Endothelial cell of umbilical vein (primary cell): ENCODE measurements at regions not wholly inside any gene's neighbourhood (a gene's known extent, or its start where the extent isn't known, plus 50 kb on each side); places are given as distances from the start of the nearest gene placed in this dataset.
A peak's percentile ranks its signal among the peaks of the same experiment; 100 is the strongest.

ENCODE experiments used
- BruUV-seq: library from RNA; stranded (reverse); fragments of 400-500 nt; replicated peaks from 2 replicates; lab custom pipeline; 2021; lab: Mats Ljungman, UMichigan
- CTCF ChIA-PET: fragments of 300-600, 350-600 bp; sonication (Branson Sonifier 250); formaldehyde crosslinking; loops from one replicate; lab custom pipeline; 2021; ENCODE audit warnings: antibody characterized with exemption, inconsistent platforms; lab: Charles Lee
- POLR2A ChIA-PET: fragments of 300-600, 350-600 bp; sonication (Branson Sonifier 250); formaldehyde crosslinking; loops from one replicate; lab custom pipeline; 2021; ENCODE audit warnings: antibody characterized with exemption, inconsistent platforms; lab: Charles Lee
- DNase-seq: peaks from one replicate; pipeline ENCODE4 v3.0.0-alpha.2; 2011; ENCODE audit warnings: low read depth, low spot score
- FAIRE-seq: peaks from 2 replicates; lab custom pipeline; 2011; peaks lifted over from hg19 to GRCh38; lab: Jason Lieb, UNC
- H2AFZ ChIP-seq: 2 replicates; pipeline ENCODE4 v1.6.0; 2012; ENCODE audit warnings: low read depth, low read length, control low read depth, inconsistent platforms
- H3K27ac ChIP-seq: 2 replicates; pipeline ENCODE4 v1.5.1; 2011; ENCODE audit warnings: low read depth, mild to moderate bottlenecking, control low read depth, low read length, moderate library complexity; ENCODE audit not compliant: insufficient read depth
- H3K27me3 ChIP-seq, 2 experiments: 2 replicates each; pipeline versions ENCODE4 v1.6.0 to v1.6.1; 2011; ENCODE audit warnings: low read length in 2 of 2, mixed read lengths in 1 of 2; ENCODE audit not compliant: control insufficient read depth in 2 of 2, insufficient read depth in 2 of 2
- H3K36me3 ChIP-seq, 2 experiments: 2 replicates in 1 of 2; 3 replicates in 1 of 2; pipeline ENCODE4 v1.5.1; 2011; ENCODE audit warnings: low read length in 2 of 2, mild to moderate bottlenecking in 1 of 2, moderate library complexity in 1 of 2; ENCODE audit not compliant: control insufficient read depth in 2 of 2, insufficient read depth in 2 of 2; ENCODE audit errors: extremely low read depth in 1 of 2
- H3K4me1 ChIP-seq: 3 replicates; pipeline ENCODE4 v1.5.1; 2011; ENCODE audit warnings: mild to moderate bottlenecking, low read length; ENCODE audit not compliant: control insufficient read depth, insufficient read depth; ENCODE audit errors: extremely low read depth
- H3K4me2 ChIP-seq: 2 replicates; pipeline ENCODE4 v1.6.1; 2011; ENCODE audit warnings: low read length, control low read depth, mixed read lengths; ENCODE audit not compliant: insufficient read depth
- H3K4me3 ChIP-seq, 3 experiments: fragments of 200-600 bp in 1 of 3; sonication (generic), shearing (Covaris generic) in 1 of 3; replicated peaks in 1 of 3; 2 replicates each; pipeline ENCODE4 v1.5.1; 2011 to 2016; ENCODE audit warnings: control low read depth in 3 of 3, low read length in 3 of 3, mild to moderate bottlenecking in 2 of 3, inconsistent platforms in 1 of 3, low read depth in 1 of 3, moderate library complexity in 1 of 3; ENCODE audit not compliant: insufficient read depth in 1 of 3
- H3K79me2 ChIP-seq: 2 replicates; pipeline ENCODE4 v1.6.0; 2012; ENCODE audit warnings: low read length, inconsistent platforms; ENCODE audit not compliant: control insufficient read depth, insufficient read depth
- H3K9ac ChIP-seq: replicated peaks from 2 replicates; pipeline ENCODE3; 2011; ENCODE audit warnings: low read length, control low read depth; ENCODE audit not compliant: insufficient read depth; ENCODE audit errors: extremely low read depth
- H3K9me1 ChIP-seq: replicated peaks from 3 replicates; pipeline ENCODE4 v1.6.0; 2011; ENCODE audit warnings: mild to moderate bottlenecking, low read length; ENCODE audit not compliant: control insufficient read depth, insufficient read depth; ENCODE audit errors: extremely low read depth
- H3K9me3 ChIP-seq: replicated peaks from 2 replicates; pipeline ENCODE4 v1.5.1; 2012; ENCODE audit warnings: low read length, inconsistent platforms; ENCODE audit not compliant: control insufficient read depth, insufficient read depth
- H4K20me1 ChIP-seq: replicated peaks from 2 replicates; pipeline ENCODE3; 2011; ENCODE audit warnings: mild to moderate bottlenecking, low read length; ENCODE audit not compliant: control insufficient read depth, insufficient read depth; ENCODE audit errors: extremely low read depth
- EZH2 ChIP-seq: IDR thresholded peaks from 2 replicates; pipeline ENCODE4 v1.6.1; 2012; ENCODE audit warnings: borderline replicate concordance, low read depth, mild to moderate bottlenecking, moderate library complexity, low read length, inconsistent platforms; ENCODE audit not compliant: severe bottlenecking
- FOS ChIP-seq: IDR thresholded peaks from 2 replicates; pipeline ENCODE4 v1.6.1; 2011; ENCODE audit warnings: mild to moderate bottlenecking, low read length, moderate library complexity, borderline replicate concordance; ENCODE audit not compliant: insufficient read depth
- GATA2 ChIP-seq: IDR thresholded peaks from 2 replicates; pipeline ENCODE4 v1.7.0; 2011; ENCODE audit warnings: low read depth, mild to moderate bottlenecking, moderate library complexity, mixed read lengths, low read length; ENCODE audit not compliant: insufficient read length, insufficient read depth
- JUN ChIP-seq: IDR thresholded peaks from 2 replicates; pipeline ENCODE4 v1.6.1; 2011; ENCODE audit warnings: borderline replicate concordance, low read depth; ENCODE audit not compliant: insufficient read length, insufficient read depth
- MYC ChIP-seq: IDR thresholded peaks from one replicate; pipeline ENCODE4 v1.6.1; 2011; ENCODE audit warnings: mild to moderate bottlenecking, low read depth, low read length
- POLR2A ChIP-seq: IDR thresholded peaks from 2 replicates; pipeline ENCODE4 v1.6.1; 2012; ENCODE audit warnings: low read depth, mild to moderate bottlenecking, control low read depth, low read length
- POLR2AphosphoS5 ChIP-seq: IDR thresholded peaks from 2 replicates; pipeline ENCODE4 v1.6.1; 2012; ENCODE audit warnings: low read depth, mild to moderate bottlenecking, control low read depth, low read length, moderate library complexity; ENCODE audit not compliant: insufficient read depth
- dilution Hi-C: fragments of 300-500 bp; cut with MboI; formaldehyde crosslinking; loops from one replicate; pipeline ENCODE4 v1.15.0; 2019; ENCODE audit warnings: low sequenced_read_pairs; ENCODE audit not compliant: extremely low pct_ligation_motif_present
- intact Hi-C: fragments of 100-400 bp; cut with micrococcal nuclease; formaldehyde crosslinking; loops from one replicate; pipeline ENCODE4 v1.10.0; 2022
- TF ChIP-seq, protein P1 (sequence below), 2 donors: IDR thresholded peaks; 1 replicate in 1 of 2; 2 replicates in 1 of 2; pipeline ENCODE4 v1.5.1; 2011; ENCODE audit warnings: low read length in 2 of 2, mild to moderate bottlenecking in 2 of 2, moderate library complexity in 2 of 2, control low read depth in 1 of 2, inconsistent platforms in 1 of 2, low read depth in 1 of 2; ENCODE audit not compliant: insufficient read depth in 1 of 2; ENCODE audit errors: extremely low read depth in 1 of 2
- TF ChIP-seq, protein P2 (sequence below): IDR thresholded peaks from 2 replicates; pipeline ENCODE4 v1.6.1; 2011; ENCODE audit not compliant: insufficient read depth, insufficient read length

DNA sequence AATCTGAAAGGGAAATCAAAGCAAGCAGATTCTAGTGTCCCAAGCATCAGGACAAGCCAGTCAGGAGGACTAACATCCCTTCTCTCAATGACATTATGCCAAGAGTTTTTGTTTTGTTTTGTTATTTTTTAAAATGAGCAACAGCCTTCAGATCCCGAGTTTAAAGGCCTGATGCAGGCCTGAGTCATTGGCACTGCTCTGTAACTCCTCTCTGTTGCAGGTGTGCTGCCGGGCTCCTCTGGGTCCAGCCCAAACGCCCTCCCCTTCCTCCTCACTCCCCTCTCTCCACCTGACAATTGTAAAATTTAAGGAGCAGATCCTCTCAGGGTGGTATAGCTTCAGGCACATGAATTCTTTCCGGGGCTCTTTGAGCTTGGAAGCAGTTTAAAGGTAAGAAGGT, 502.0 kb downstream of the BMP2 start:
- intact Hi-C loops (no loop called here), dilution Hi-C loops (no loop called here)
- H2AFZ ChIP-seq: no peak overlapping the region
- H3K9ac ChIP-seq: no peak overlapping the region
- no peak for TF ChIP-seq FOS
- TF ChIP-seq JUN: no peak
- TF ChIP-seq MYC: no peak
- no peak for TF ChIP-seq POLR2A
- TF ChIP-seq EZH2: no peak
- TF ChIP-seq, protein P1, sequence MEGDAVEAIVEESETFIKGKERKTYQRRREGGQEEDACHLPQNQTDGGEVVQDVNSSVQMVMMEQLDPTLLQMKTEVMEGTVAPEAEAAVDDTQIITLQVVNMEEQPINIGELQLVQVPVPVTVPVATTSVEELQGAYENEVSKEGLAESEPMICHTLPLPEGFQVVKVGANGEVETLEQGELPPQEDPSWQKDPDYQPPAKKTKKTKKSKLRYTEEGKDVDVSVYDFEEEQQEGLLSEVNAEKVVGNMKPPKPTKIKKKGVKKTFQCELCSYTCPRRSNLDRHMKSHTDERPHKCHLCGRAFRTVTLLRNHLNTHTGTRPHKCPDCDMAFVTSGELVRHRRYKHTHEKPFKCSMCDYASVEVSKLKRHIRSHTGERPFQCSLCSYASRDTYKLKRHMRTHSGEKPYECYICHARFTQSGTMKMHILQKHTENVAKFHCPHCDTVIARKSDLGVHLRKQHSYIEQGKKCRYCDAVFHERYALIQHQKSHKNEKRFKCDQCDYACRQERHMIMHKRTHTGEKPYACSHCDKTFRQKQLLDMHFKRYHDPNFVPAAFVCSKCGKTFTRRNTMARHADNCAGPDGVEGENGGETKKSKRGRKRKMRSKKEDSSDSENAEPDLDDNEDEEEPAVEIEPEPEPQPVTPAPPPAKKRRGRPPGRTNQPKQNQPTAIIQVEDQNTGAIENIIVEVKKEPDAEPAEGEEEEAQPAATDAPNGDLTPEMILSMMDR (IDR thresholded peaks at IDR 0.05; ENCODE audit: extremely low read depth in 1 of 2, insufficient read depth in 1 of 2, low read depth in 1 of 2, low read length in 2 of 2): no peak
- H3K4me2 ChIP-seq: no peak overlapping the region
- ChIA-PET POLR2A (no interaction called here), CTCF (interaction anchor here (0.6 kb wide), 1 partner anchor 16 kb away, joined by 3 read pairs; no protein-coding TSS in a partner anchor)
- no peaks in the 10 kb centered on the region for H4K20me1 ChIP-seq
- FAIRE-seq (no peak), DNase-seq (no peak)
- H3K9me1 ChIP-seq: no peaks in the 10 kb centered on the region
- no TSS peak for BruUV-seq
- no peaks in the 10 kb centered on the region for H3K27me3 ChIP-seq
- H3K36me3 ChIP-seq: no peaks in the 10 kb centered on the region
- no peaks in the 10 kb centered on the region for H3K79me2 ChIP-seq
- H3K27ac ChIP-seq: no peak overlapping the region
- no peaks in the 10 kb centered on the region for H3K4me1 ChIP-seq
- H3K4me3 ChIP-seq: no peak overlapping the region
- H3K9me3 ChIP-seq: no peaks in the 10 kb centered on the region

DNA sequence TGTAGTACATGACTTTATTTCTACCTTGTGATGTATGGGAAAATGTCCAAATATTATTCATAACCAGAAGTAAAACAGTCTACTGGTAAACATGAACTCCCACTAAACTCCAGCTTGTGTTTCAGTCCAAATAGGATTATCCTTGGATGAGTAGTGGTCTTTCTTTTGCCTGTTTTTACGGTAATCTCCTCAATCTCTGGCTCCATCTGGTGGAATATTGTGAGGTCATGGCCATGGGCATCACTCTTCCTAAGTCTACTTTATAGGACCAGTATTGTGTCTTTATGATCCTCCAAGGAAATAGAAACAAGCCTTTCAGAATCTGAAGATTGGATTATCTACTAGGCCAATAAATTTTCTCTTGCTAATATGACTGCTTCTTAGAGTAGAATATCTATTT, 505.0 kb downstream of the BMP2 start:
- TF ChIP-seq POLR2A: no peak
- TF ChIP-seq JUN: no peak
- TF ChIP-seq, protein P1 (IDR thresholded peaks at IDR 0.05; ENCODE audit: extremely low read depth in 1 of 2, insufficient read depth in 1 of 2, low read depth in 1 of 2, low read length in 2 of 2): no peak
- no peak for TF ChIP-seq POLR2AphosphoS5
- TF ChIP-seq, protein P2, sequence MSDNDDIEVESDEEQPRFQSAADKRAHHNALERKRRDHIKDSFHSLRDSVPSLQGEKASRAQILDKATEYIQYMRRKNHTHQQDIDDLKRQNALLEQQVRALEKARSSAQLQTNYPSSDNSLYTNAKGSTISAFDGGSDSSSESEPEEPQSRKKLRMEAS: no peak
- no peak for TF ChIP-seq GATA2
- no peak for TF ChIP-seq EZH2
- no peak for TF ChIP-seq MYC
- TF ChIP-seq FOS: no peak
- Histone ChIP-seq H3K4me3 (no peak overlapping the region), H2AFZ (no peak overlapping the region), H3K36me3 (no peaks in the 10 kb centered on the region), H3K4me2 (no peak overlapping the region), H3K9ac (no peak overlapping the region), H3K27me3 (no peaks in the 10 kb centered on the region), H3K9me3 (no peaks in the 10 kb centered on the region), H3K4me1 (no peaks in the 10 kb centered on the region), H4K20me1 (no peaks in the 10 kb centered on the region), H3K27ac (no peak overlapping the region), H3K79me2 (no peaks in the 10 kb centered on the region), H3K9me1 (no peaks in the 10 kb centered on the region)
- BruUV-seq: no TSS peak
- FAIRE-seq (no peak), DNase-seq (peak; percentile 15)
- intact Hi-C loops: no loop called here
- POLR2A ChIA-PET: no interaction called here
- CTCF ChIA-PET: interaction anchor here (1.1 to 1.4 kb wide), 2 partner anchors 14 to 150 kb away, joined by 3 to 7 read pairs; no protein-coding TSS in a partner anchor
- dilution Hi-C loops: no loop called here
